Activated CD8-positive, alpha-beta memory T cell treated with anti-CD3 and anti-CD28 coated beads, Interleukin-2, amount 10 ng/mL, durations not matched to agents 7 days and 5 days (primary cell): ENCODE measurements at regions not wholly inside any gene's neighbourhood (a gene's known extent, or its start where the extent isn't known, plus 50 kb on each side); places are given as distances from the start of the nearest gene placed in this dataset.
"Not testable (repeated sequence)": the region's sequence is repeated elsewhere in the genome, so short reads cannot be mapped to it uniquely, and the experiment has no call there.

Source experiments
- ATAC-seq: fragments of 150-1000 bp; cut with Tn5 transposase; one replicate; pipeline ENCODE4 v1.10.0; 2021; ENCODE audit warnings: moderate library complexity
- CTCF ChIA-PET: fragments of 350-600 bp; sonication (Branson Sonifier 250); formaldehyde crosslinking; loops from one replicate; lab custom pipeline; 2021; ENCODE audit warnings: antibody characterized with exemption; lab: Charles Lee
- DNase-seq: peaks from one replicate; pipeline ENCODE4 v3.0.0-alpha.2; 2020
- H3K27ac Mint-ChIP-seq: one replicate; pipeline ENCODE4 v1.8.0; 2021; ENCODE audit warnings: mild to moderate bottlenecking, mixed read lengths
- H3K27me3 Mint-ChIP-seq: one replicate; pipeline ENCODE4 v1.8.0; 2021; ENCODE audit warnings: mixed read lengths
- H3K36me3 Mint-ChIP-seq: one replicate; pipeline ENCODE4 v1.8.0; 2021; ENCODE audit warnings: mild to moderate bottlenecking, mixed read lengths
- H3K4me1 Mint-ChIP-seq: one replicate; pipeline ENCODE4 v1.8.0; 2021; ENCODE audit warnings: mixed read lengths
- H3K4me3 Mint-ChIP-seq: one replicate; pipeline ENCODE4 v1.8.0; 2021; ENCODE audit warnings: mild to moderate bottlenecking, moderate library complexity, mixed read lengths
- H3K9me3 Mint-ChIP-seq: one replicate; pipeline ENCODE4 v1.8.0; 2022; ENCODE audit warnings: low read depth, mixed read lengths

DNA sequence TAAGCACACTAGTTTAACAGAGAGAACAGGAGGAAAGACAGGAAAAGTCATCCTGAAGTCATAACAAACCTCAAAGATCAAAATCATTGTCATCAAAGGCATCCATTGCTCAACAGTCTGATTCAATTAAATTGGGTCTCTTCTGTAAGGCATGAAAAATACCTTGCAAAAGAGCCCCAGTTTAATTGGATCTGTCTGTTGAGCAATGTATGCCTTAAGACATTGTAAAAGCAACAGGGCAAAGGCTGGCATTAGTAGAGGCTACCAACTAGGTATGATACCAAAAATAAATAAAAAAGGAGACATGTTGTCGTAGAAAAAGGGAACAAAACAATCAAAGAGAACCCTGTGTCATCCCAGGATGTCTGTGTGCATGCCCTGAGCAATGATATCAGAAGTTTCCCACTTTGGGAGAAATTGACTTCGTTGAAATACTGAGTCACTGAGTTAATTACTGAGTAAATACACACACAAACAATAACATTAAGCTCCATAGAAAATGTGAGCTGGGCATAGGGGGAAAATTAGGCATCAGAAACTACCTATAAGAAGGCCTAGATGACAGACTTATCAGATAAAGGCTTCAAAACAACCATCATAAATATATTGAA, 1013.8 kb upstream of the CITED2 start:
- Mint-ChIP-seq H3K27me3 (peaks cover 4% of the 10 kb centered on the region), H3K27ac (no peak overlapping the region), H3K4me1 (no peaks in the 10 kb centered on the region), H3K4me3 (no peak overlapping the region), H3K9me3 (peaks cover 9% of the 10 kb centered on the region), H3K36me3 (peaks cover 2% of the 10 kb centered on the region)
- DNase-seq = no peak
- CTCF ChIA-PET = no interaction called here
- no peak for ATAC-seq

DNA sequence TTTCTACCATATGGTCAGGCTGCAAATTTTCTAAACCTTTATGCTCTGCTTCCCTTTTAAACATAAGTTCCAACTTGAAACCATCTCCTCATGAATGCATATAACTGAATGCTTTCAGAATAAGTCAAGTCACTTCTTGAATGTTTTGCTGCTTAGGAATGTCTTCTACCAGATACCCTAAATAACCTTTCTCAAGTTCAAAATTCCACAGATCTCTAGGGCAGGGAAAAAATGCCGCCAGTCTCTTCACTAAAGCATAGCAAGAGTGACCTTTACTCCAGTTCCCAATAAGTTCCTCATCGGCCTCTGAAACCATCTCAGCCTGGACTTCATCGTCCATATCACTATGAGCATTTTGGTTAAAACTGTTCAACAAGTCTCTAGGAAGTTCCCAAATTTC, 1011.2 kb upstream of the CITED2 start:
- Mint-ChIP-seq H3K27me3 (no peaks in the 10 kb centered on the region), H3K9me3 (peaks cover 9% of the 10 kb centered on the region), H3K27ac (no peak overlapping the region), H3K36me3 (peaks cover 2% of the 10 kb centered on the region), H3K4me1 (peaks cover 2% of the 10 kb centered on the region), H3K4me3 (no peak overlapping the region)
- DNase-seq (no peak), ATAC-seq (no peak)
- CTCF ChIA-PET = no interaction called here

DNA sequence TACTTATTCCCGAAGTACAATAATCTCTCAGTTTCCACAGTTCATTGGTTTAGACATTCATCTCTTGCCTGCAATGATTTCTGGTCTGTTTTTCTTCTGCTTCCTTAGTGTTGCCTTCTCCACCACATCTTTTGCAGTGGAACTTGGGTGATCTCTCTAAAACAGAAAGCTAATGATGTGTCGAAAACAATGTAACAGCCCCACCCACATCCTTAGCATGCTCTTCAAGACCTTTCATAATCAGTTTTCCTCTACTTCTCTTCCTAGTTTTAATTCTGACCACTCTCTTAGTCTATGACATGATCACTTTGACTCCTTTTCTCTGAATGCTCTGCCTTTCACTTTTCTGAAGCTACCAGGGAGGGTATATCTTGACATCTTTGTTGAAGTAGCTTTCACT, 1007.9 kb upstream of the CITED2 start:
- H3K27ac Mint-ChIP-seq = no peak overlapping the region
- H3K36me3 Mint-ChIP-seq = peaks cover 2% of the 10 kb centered on the region
- H3K4me1 Mint-ChIP-seq = peaks cover 2% of the 10 kb centered on the region
- DNase-seq = no peak
- H3K4me3 Mint-ChIP-seq = no peak overlapping the region
- CTCF ChIA-PET = no interaction called here
- no peaks in the 10 kb centered on the region for H3K27me3 Mint-ChIP-seq
- H3K9me3 Mint-ChIP-seq = peaks cover 9% of the 10 kb centered on the region
- ATAC-seq = no peak

- Mint-ChIP-seq H3K27me3 (no peaks in the 10 kb centered on the region), H3K4me3 (no peak overlapping the region), H3K9me3 (peaks cover 9% of the 10 kb centered on the region), H3K36me3 (peaks cover 1% of the 10 kb centered on the region), H3K27ac (no peak overlapping the region), H3K4me1 (peaks cover 2% of the 10 kb centered on the region)
- DNase-seq (no peak), ATAC-seq (no peak)
- CTCF ChIA-PET = no interaction called here
Observed at GRCh38 chr6:140380427-140381218, 1006.2 kb upstream of the CITED2 start.

DNA sequence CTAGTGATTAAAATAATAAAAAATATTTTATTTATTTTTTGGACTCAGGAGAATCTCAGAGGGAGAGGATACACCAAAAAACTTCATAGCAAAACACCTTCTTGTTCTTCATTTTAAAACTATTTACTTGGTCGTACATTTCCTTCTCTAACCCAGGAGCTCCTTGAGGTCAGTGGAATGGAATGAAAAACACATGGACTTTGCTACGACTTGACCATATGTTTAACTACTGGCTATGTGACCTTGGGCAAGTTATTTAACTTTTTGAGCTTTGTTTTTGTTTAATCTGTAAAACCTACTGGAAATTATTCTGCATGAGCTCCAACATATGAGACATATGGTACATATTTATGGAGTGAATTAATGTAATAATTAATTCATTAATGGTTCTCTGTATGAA, 1005.5 kb upstream of the CITED2 start:
- Mint-ChIP-seq H3K36me3 (no peaks in the 10 kb centered on the region), H3K27me3 (no peaks in the 10 kb centered on the region), H3K9me3 (peaks cover 7% of the 10 kb centered on the region), H3K27ac (no peak overlapping the region), H3K4me1 (peaks cover 2% of the 10 kb centered on the region), H3K4me3 (no peak overlapping the region)
- no peak for DNase-seq
- CTCF ChIA-PET = no interaction called here
- ATAC-seq = no peak

DNA sequence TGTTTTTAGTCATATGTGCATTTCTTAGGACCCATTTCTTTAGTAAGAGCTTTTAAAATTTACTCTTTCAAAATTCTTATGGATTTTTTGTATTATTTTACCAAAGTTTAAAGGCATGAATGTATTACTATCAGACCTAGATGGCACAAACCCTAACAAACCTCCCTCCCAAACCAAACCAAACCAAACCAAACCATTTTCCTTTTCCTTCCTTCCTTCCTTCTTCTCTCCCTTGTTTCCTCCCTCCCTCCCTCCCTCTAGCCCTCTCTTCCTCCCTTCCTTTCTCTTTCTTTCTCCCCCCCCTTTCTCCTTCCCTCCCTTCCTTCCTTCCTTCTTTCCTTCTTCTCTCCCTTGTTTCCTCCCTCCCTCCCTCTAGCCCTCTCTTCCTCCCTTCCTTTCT, 1001.8 kb upstream of the CITED2 start:
- DNase-seq (no peak), ATAC-seq (no peak)
- H3K9me3 Mint-ChIP-seq = no peaks in the 10 kb centered on the region
- no peak overlapping the region for H3K4me3 Mint-ChIP-seq
- H3K27me3 Mint-ChIP-seq = no peaks in the 10 kb centered on the region
- H3K27ac Mint-ChIP-seq = no peak overlapping the region
- CTCF ChIA-PET = no interaction called here
- H3K4me1 Mint-ChIP-seq = no peaks in the 10 kb centered on the region
- H3K36me3 Mint-ChIP-seq = no peaks in the 10 kb centered on the region

- H3K27me3 Mint-ChIP-seq, ATAC-seq, H3K27ac Mint-ChIP-seq, H3K36me3 Mint-ChIP-seq, H3K4me1 Mint-ChIP-seq, H3K4me3 Mint-ChIP-seq, CTCF ChIA-PET, DNase-seq, H3K9me3 Mint-ChIP-seq: not testable (repeated sequence)
Observed at GRCh38 chr6:140373728-140374127, 999.3 kb upstream of the CITED2 start.

GRCh38 chr6:140372064-140372463, 997.6 kb upstream of the CITED2 start:
- DNase-seq (no peak), ATAC-seq (no peak)
- no peaks in the 10 kb centered on the region for H3K9me3 Mint-ChIP-seq
- H3K4me1 Mint-ChIP-seq = no peaks in the 10 kb centered on the region
- no peak overlapping the region for H3K4me3 Mint-ChIP-seq
- H3K27me3 Mint-ChIP-seq = no peaks in the 10 kb centered on the region
- CTCF ChIA-PET = no interaction called here
- H3K27ac Mint-ChIP-seq = no peak overlapping the region
- no peaks in the 10 kb centered on the region for H3K36me3 Mint-ChIP-seq

- H3K9me3 Mint-ChIP-seq = no peaks in the 10 kb centered on the region
- H3K27me3 Mint-ChIP-seq = no peaks in the 10 kb centered on the region
- H3K4me3 Mint-ChIP-seq = no peak overlapping the region
- ATAC-seq (no peak), DNase-seq (no peak)
- no peaks in the 10 kb centered on the region for H3K36me3 Mint-ChIP-seq
- CTCF ChIA-PET = no interaction called here
- no peak overlapping the region for H3K27ac Mint-ChIP-seq
- no peaks in the 10 kb centered on the region for H3K4me1 Mint-ChIP-seq
Observed at GRCh38 chr6:140370976-140371870, 996.8 kb upstream of the CITED2 start.

DNA sequence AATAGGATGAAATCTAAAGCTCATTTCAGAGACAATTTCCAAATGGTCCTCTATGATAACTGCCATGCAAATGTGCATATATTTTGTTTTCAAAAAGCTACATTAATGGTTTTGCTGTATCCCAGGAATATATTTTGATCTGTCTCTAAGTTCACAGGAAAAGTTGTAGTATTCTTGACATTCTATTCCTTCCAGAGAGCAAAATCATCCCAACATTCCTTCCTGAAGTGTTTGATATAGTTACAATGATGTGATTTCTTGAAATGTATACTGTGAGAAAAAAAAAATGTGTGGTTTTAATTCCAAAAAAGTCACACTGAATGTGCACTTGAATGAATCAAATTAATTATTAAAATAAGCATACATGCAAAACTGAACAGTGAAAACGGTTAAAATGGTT, 996.0 kb upstream of the CITED2 start:
- no peak overlapping the region for H3K4me3 Mint-ChIP-seq
- H3K4me1 Mint-ChIP-seq = no peaks in the 10 kb centered on the region
- no peaks in the 10 kb centered on the region for H3K27me3 Mint-ChIP-seq
- H3K27ac Mint-ChIP-seq = no peak overlapping the region
- no peaks in the 10 kb centered on the region for H3K9me3 Mint-ChIP-seq
- CTCF ChIA-PET = no interaction called here
- ATAC-seq (no peak), DNase-seq (no peak)
- no peaks in the 10 kb centered on the region for H3K36me3 Mint-ChIP-seq

DNA sequence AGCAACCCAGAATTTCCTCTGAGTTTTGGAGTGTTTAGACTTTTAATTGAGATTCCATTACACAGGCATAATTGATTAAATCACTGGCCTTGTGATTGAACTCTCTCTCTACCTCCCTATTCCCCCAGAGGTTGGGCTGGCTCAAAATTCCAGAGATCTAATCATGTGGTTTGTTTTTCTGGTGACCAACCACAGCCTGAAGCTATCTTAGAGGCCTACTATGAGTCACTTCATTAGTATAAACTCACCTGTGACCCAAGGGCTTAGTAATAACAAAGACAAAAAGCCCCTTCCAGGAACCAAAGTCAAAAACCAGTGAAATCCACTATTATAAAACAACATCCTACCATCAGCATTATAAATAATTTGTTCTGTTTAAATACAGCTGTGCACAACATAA, 992.5 kb upstream of the CITED2 start:
- Mint-ChIP-seq H3K27me3 (no peaks in the 10 kb centered on the region), H3K9me3 (peaks cover 8% of the 10 kb centered on the region), H3K36me3 (no peaks in the 10 kb centered on the region), H3K4me3 (no peak overlapping the region), H3K4me1 (no peaks in the 10 kb centered on the region), H3K27ac (no peak overlapping the region)
- no peak for ATAC-seq
- CTCF ChIA-PET = no interaction called here
- no peak for DNase-seq

DNA sequence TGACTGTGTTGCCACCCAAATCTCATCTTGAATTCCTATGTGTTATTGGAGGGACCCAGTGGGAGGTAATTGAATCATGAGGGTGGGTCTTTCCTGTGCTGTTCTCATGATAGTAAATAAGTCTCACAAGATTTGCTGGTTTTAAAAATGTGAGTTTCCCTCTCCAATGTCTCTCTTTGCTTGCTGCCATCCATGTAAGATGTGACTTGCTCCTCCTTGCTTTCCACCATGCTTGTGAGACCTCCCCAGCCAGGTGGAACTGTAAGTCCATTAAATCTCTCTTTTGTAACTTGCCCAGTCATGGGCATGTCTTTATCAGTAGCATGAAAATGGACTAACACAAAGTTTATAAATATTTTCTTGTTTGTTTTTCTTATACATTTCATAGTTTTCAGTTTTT, 990.5 kb upstream of the CITED2 start:
- H3K4me1 Mint-ChIP-seq = no peaks in the 10 kb centered on the region
- H3K4me3 Mint-ChIP-seq = no peak overlapping the region
- no peak for DNase-seq
- ATAC-seq = no peak
- H3K27me3 Mint-ChIP-seq = no peaks in the 10 kb centered on the region
- CTCF ChIA-PET = no interaction called here
- peaks cover 8% of the 10 kb centered on the region for H3K9me3 Mint-ChIP-seq
- no peak overlapping the region for H3K27ac Mint-ChIP-seq
- H3K36me3 Mint-ChIP-seq = no peaks in the 10 kb centered on the region

- Mint-ChIP-seq H3K27ac (no peak overlapping the region), H3K4me1 (no peaks in the 10 kb centered on the region), H3K9me3 (peaks cover 8% of the 10 kb centered on the region), H3K4me3 (no peak overlapping the region), H3K36me3 (no peaks in the 10 kb centered on the region), H3K27me3 (peaks cover 2% of the 10 kb centered on the region)
- no peak for ATAC-seq
- CTCF ChIA-PET = no interaction called here
- DNase-seq = no peak
Observed at GRCh38 chr6:140360651-140361050, 986.2 kb upstream of the CITED2 start.

DNA sequence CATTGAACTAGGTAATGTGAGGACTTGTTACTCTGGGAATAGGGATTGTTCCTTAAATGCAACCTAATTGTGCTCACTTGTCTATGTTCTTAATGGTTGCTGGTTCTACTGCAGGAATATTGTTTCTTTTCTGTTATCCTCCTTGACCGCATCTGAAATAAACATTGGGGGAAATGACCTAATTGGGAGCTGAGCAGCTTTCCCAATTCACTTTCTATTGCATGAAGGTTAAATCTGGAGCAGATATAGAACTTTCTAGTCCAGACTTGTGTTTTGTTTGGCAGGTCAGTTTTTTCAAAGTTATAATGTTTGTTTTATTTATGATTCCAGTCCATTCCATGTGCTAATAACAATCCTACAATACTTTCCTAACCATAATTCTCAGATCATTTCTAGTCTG, 981.0 kb upstream of the CITED2 start:
- no peaks in the 10 kb centered on the region for H3K36me3 Mint-ChIP-seq
- H3K27me3 Mint-ChIP-seq = peaks cover 12% of the 10 kb centered on the region
- CTCF ChIA-PET = no interaction called here
- no peak overlapping the region for H3K27ac Mint-ChIP-seq
- H3K4me3 Mint-ChIP-seq = no peak overlapping the region
- no peaks in the 10 kb centered on the region for H3K4me1 Mint-ChIP-seq
- DNase-seq = no peak
- H3K9me3 Mint-ChIP-seq = no peaks in the 10 kb centered on the region
- ATAC-seq = no peak
